ENCODE measurements at regions not wholly inside any gene's neighbourhood (a gene's known extent, or its start where the extent isn't known, plus 50 kb on each side); places are given as distances from the start of the nearest gene placed in this dataset.
A peak's percentile ranks its signal among the peaks of the same experiment; 100 is the strongest.
"Not testable (repeated sequence)": the region's sequence is repeated elsewhere in the genome, so short reads cannot be mapped to it uniquely, and the experiment has no call there.

DNA sequence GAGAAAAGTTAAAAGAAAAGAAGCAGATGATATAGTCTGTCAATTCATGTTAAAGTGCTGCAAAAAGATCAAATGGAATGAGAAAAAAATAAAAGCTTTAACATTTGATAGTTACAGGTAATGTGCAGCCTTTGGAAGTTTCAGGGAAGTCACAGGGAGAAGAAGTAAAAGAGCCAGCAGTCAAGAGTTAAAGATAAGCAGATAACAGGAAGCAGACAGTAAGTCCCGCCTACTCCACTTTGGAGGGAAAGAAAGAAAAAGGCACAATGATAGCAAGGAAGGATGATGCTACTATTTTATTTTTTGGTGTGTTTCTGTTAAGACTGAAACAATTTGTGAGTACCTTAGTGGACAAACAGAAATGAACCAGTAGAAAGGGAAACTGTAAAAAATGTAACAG, 111.1 kb upstream of the KRR1 start:
- DNase-seq (ENCODE audit: low read depth in 1 of 2, low spot score in 1 of 2) (no peak), FAIRE-seq (no peak), ATAC-seq (no peak)
- TF ChIP-seq MYC (IDR thresholded peaks at IDR 0.05; ENCODE audit: borderline replicate concordance, low read length) (no peak), RAD21 (conservative IDR thresholded peaks at IDR 0.05 in 1 of 2, IDR thresholded peaks at IDR 0.05 in 1 of 2) (no peak), GATA3 (IDR thresholded peaks at IDR 0.05; ENCODE audit: borderline replicate concordance) (no peak)
- TF ChIP-seq, protein P1, sequence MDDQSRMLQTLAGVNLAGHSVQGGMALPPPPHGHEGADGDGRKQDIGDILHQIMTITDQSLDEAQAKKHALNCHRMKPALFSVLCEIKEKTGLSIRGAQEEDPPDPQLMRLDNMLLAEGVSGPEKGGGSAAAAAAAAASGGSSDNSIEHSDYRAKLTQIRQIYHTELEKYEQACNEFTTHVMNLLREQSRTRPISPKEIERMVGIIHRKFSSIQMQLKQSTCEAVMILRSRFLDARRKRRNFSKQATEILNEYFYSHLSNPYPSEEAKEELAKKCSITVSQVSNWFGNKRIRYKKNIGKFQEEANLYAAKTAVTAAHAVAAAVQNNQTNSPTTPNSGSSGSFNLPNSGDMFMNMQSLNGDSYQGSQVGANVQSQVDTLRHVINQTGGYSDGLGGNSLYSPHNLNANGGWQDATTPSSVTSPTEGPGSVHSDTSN (IDR thresholded peaks at IDR 0.05), result no peak
- 85% methylated on average over 1 of the region's 1 CpG for WGBS (ENCODE audit: missing lambda C conversion rate)
- no peaks in the 10 kb centered on the region for H3K9me3 ChIP-seq
- peaks cover 12% of the 10 kb centered on the region for H3K4me1 ChIP-seq
- POLR2A ChIA-PET, result no interaction called here
- 0 out of 6 replicates have a peak overlapping the region, but pooled peaks of 1 of the 2 experiments have one; percentile 23 for H3K27ac ChIP-seq
- H3K4me3 ChIP-seq, result no peak overlapping the region
- no peak overlapping the region for H3K4me2 ChIP-seq
- CTCF ChIA-PET, result interaction anchor here (1.4 kb wide), 1 partner anchor 415 kb away, joined by 6 read pairs; no protein-coding TSS in a partner anchor

DNA sequence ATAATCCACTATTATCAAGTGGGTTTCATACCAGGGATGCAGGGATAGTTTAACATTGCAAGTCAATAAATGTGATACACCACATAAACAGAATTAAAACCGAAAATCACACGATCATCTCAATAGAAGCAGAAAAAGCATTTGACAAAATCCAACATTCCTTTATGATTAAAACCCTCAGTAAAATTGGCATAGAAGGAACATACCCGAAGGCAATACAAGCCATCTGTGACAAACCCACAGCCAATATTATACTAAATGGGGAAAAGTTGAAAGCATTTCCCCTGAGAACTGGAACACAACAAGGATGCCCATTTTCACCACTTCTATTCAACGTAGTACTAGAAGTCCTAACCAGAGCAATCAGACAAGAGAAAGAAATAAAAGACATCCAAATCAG, 103.0 kb upstream of the KRR1 start:
- CTCF ChIA-PET; POLR2A ChIA-PET; H3K27ac ChIP-seq; H3K4me2 ChIP-seq; H3K4me3 ChIP-seq; H3K9me3 ChIP-seq; FAIRE-seq; ATAC-seq; H3K4me1 ChIP-seq; DNase-seq (ENCODE audit: low read depth in 1 of 2, low spot score in 1 of 2): not testable (repeated sequence)
- 79% methylated on average over 4 of the region's 4 CpGs for WGBS (ENCODE audit: missing lambda C conversion rate)

DNA sequence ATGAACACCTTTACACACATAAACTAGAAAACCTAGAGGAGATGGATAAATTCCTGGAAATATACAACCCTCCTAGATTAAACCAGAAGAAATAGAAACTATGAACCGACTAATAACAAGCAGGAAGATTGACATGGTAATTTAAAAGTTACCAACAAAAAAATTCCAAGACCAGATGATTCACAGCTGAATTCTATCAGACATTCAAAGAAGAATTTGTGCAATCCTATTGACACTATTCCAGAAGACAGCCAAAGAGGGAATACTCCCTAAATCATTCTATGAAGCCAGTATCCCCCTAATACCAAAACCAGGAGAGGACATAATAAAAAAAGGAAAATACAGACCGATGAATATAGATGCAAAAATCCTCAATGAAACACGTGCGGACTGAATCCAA, 102.6 kb upstream of the KRR1 start:
- H3K4me1 ChIP-seq, result no peaks in the 10 kb centered on the region
- FAIRE-seq (no peak), DNase-seq (ENCODE audit: low read depth in 1 of 2, low spot score in 1 of 2) (no peak), ATAC-seq (no peak)
- ChIA-PET CTCF (no interaction called here), POLR2A (no interaction called here)
- H3K4me2 ChIP-seq, result no peak overlapping the region
- no peaks in the 10 kb centered on the region for H3K9me3 ChIP-seq
- H3K27ac ChIP-seq, result no peak overlapping the region
- TF ChIP-seq BHLHE40 (IDR thresholded peaks at IDR 0.05; ENCODE audit: low read depth, low read length) (no peak), ESRRA (IDR thresholded peaks at IDR 0.05; ENCODE audit: borderline replicate concordance, low read length) (no peak), JUN (IDR thresholded peaks at IDR 0.05) (no peak), NFE2L2 (conservative IDR thresholded peaks at IDR 0.05; ENCODE audit: low read length) (no peak), HEYL (CRISPR knock-in tag; IDR thresholded peaks at IDR 0.05) (no peak), MAFK (IDR thresholded peaks at IDR 0.05; ENCODE audit: partially characterized antibody) (no peak), EP300 (IDR thresholded peaks at IDR 0.05) (no peak), CBX8 (IDR thresholded peaks at IDR 0.05) (no peak), EHMT2 (IDR thresholded peaks at IDR 0.05; ENCODE audit: low read depth) (no peak), FOSB (CRISPR knock-in tag; IDR thresholded peaks at IDR 0.05) (no peak), KDM1A (IDR thresholded peaks at IDR 0.05; ENCODE audit: low read depth) (no peak)
- TF ChIP-seq, protein P2, sequence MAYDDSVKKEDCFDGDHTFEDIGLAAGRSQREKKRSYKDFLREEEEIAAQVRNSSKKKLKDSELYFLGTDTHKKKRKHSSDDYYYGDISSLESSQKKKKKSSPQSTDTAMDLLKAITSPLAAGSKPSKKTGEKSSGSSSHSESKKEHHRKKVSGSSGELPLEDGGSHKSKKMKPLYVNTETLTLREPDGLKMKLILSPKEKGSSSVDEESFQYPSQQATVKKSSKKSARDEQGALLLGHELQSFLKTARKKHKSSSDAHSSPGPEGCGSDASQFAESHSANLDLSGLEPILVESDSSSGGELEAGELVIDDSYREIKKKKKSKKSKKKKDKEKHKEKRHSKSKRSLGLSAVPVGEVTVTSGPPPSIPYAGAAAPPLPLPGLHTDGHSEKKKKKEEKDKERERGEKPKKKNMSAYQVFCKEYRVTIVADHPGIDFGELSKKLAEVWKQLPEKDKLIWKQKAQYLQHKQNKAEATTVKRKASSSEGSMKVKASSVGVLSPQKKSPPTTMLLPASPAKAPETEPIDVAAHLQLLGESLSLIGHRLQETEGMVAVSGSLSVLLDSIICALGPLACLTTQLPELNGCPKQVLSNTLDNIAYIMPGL (CRISPR knock-in tag; IDR thresholded peaks at IDR 0.05; ENCODE audit: borderline replicate concordance), result no peak
- TF ChIP-seq, protein P3, sequence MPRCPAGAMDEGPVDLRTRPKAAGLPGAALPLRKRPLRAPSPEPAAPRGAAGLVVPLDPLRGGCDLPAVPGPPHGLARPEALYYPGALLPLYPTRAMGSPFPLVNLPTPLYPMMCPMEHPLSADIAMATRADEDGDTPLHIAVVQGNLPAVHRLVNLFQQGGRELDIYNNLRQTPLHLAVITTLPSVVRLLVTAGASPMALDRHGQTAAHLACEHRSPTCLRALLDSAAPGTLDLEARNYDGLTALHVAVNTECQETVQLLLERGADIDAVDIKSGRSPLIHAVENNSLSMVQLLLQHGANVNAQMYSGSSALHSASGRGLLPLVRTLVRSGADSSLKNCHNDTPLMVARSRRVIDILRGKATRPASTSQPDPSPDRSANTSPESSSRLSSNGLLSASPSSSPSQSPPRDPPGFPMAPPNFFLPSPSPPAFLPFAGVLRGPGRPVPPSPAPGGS (IDR thresholded peaks at IDR 0.05), result no peak
- no peak overlapping the region for H3K4me3 ChIP-seq
- WGBS (ENCODE audit: missing lambda C conversion rate), result 88% methylated on average over 4 of the region's 4 CpGs

DNA sequence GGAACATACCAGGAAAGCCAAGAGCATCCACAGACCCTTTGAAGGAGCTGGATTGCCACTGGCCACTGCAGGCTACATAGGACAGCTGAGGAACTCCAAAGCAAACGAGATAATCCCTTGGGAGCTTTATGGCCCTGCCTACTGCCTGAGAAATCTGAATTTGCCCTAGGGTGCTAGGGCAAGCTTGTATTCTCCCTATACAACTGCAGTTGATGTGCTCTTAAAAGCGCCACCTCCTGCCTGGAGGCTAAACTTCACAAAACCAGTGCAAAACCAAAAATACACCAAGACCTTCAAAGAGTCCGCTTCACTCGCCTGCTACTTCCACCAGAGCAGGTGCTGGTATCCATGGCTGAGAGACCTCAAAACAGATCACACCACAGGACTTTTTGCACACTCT, 99.6 kb upstream of the KRR1 start:
- WGBS (ENCODE audit: missing lambda C conversion rate), result 89% methylated on average over 4 of the region's 4 CpGs
- no peak overlapping the region for H3K27ac ChIP-seq
- TF ChIP-seq ZNF302 (CRISPR knock-in tag; IDR thresholded peaks at IDR 0.05) (no peak), RAD21 (conservative IDR thresholded peaks at IDR 0.05 in 1 of 2, IDR thresholded peaks at IDR 0.05 in 1 of 2) (0 out of 5 replicates have a peak, but pooled peaks of 1 of the 2 experiments have one; percentile 4)
- ChIA-PET CTCF (interaction anchor here (1.2 to 2.8 kb wide), 2 partner anchors 9 to 13 kb away, joined by 4 to 9 read pairs; no protein-coding TSS in a partner anchor), POLR2A (no interaction called here)
- H3K4me3 ChIP-seq, result no peak overlapping the region
- no peak for ATAC-seq
- DNase-seq (ENCODE audit: low read depth in 1 of 2, low spot score in 1 of 2), result no peak
- no peak for FAIRE-seq
- H3K9me3 ChIP-seq, result no peaks in the 10 kb centered on the region
- H3K4me1 ChIP-seq, result no peaks in the 10 kb centered on the region
- H3K4me2 ChIP-seq, result no peak overlapping the region
